ENCODE measurements at regions not wholly inside any gene's neighbourhood (a gene's known extent, or its start where the extent isn't known, plus 50 kb on each side); places are given as distances from the start of the nearest gene placed in this dataset.

GRCh38 chr18:22734105-22734661 is 198.9 kb upstream of the RBBP8 start:
- peak; percentile 62 for ATAC-seq
- Histone ChIP-seq H3K4me3 (no peak overlapping the region), H3K36me3 (ENCODE audit: low read depth) (no peaks in the 10 kb centered on the region), H3K4me1 (ENCODE audit: low read depth) (no peaks in the 10 kb centered on the region), H3K9me3 (no peaks in the 10 kb centered on the region)
- no peak for DNase-seq
- TF ChIP-seq CTCF (IDR thresholded peaks at IDR 0.05) = no peak
- intact Hi-C loops (cut with DNase I, micrococcal nuclease) = no loop called here

GRCh38 chr18:22734791-22735627 is 198.1 kb upstream of the RBBP8 start:
- Histone ChIP-seq H3K9me3 (no peaks in the 10 kb centered on the region), H3K4me1 (ENCODE audit: low read depth) (no peaks in the 10 kb centered on the region), H3K4me3 (no peak overlapping the region), H3K36me3 (ENCODE audit: low read depth) (no peaks in the 10 kb centered on the region)
- no peak for DNase-seq
- TF ChIP-seq CTCF (IDR thresholded peaks at IDR 0.05) = no peak
- no peak for ATAC-seq
- intact Hi-C loops (cut with DNase I, micrococcal nuclease) = no loop called here

- H3K4me1 ChIP-seq (ENCODE audit: low read depth) = no peaks in the 10 kb centered on the region
- TF ChIP-seq CTCF (IDR thresholded peaks at IDR 0.05) = no peak
- ATAC-seq = no peak
- DNase-seq = no peak
- no peaks in the 10 kb centered on the region for H3K36me3 ChIP-seq (ENCODE audit: low read depth)
- no peaks in the 10 kb centered on the region for H3K9me3 ChIP-seq
- intact Hi-C loops (cut with DNase I, micrococcal nuclease) = no loop called here
- H3K4me3 ChIP-seq = no peak overlapping the region
These were observed 196.1 kb upstream of the RBBP8 start for GRCh38 chr18:22737054-22737453.

GRCh38 chr18:22739061-22739642 is 194.0 kb upstream of the RBBP8 start:
- ATAC-seq = no peak
- DNase-seq = no peak
- Histone ChIP-seq H3K4me1 (ENCODE audit: low read depth) (no peaks in the 10 kb centered on the region), H3K36me3 (ENCODE audit: low read depth) (no peaks in the 10 kb centered on the region), H3K4me3 (no peak overlapping the region), H3K9me3 (no peaks in the 10 kb centered on the region)
- intact Hi-C loops (cut with DNase I, micrococcal nuclease) = no loop called here
- no peak for TF ChIP-seq CTCF (IDR thresholded peaks at IDR 0.05)

GRCh38 chr18:22739789-22740188 is 193.3 kb upstream of the RBBP8 start:
- ATAC-seq = no peak
- Histone ChIP-seq H3K4me1 (ENCODE audit: low read depth) (no peaks in the 10 kb centered on the region), H3K36me3 (ENCODE audit: low read depth) (no peaks in the 10 kb centered on the region), H3K9me3 (no peaks in the 10 kb centered on the region), H3K4me3 (no peak overlapping the region)
- intact Hi-C loops (cut with DNase I, micrococcal nuclease) = no loop called here
- DNase-seq = no peak
- no peak for TF ChIP-seq CTCF (IDR thresholded peaks at IDR 0.05)

All from mucosa of descending colon (tissue), 3 donors.